Osteoblast (primary cell): ENCODE measurements at regions not wholly inside any gene's neighbourhood (a gene's known extent, or its start where the extent isn't known, plus 50 kb on each side); places are given as distances from the start of the nearest gene placed in this dataset.

ENCODE experiments used
- DNase-seq: peaks from one replicate; pipeline ENCODE4 v3.0.0; 2011; ENCODE audit warnings: low spot score, mixed read lengths; ENCODE audit not compliant: insufficient read length; ENCODE audit errors: missing footprints
- H2AFZ ChIP-seq: 2 replicates; pipeline ENCODE4 v1.6.0; 2011; ENCODE audit warnings: mild to moderate bottlenecking, low read length
- H3K27ac ChIP-seq: 2 replicates; pipeline ENCODE4 v1.5.1; 2011; ENCODE audit warnings: mild to moderate bottlenecking, low read depth, low read length, moderate library complexity
- H3K27me3 ChIP-seq: 2 replicates; pipeline ENCODE4 v1.6.0; 2012; ENCODE audit warnings: mild to moderate bottlenecking, control low read depth, inconsistent platforms, low read length, moderate library complexity; ENCODE audit not compliant: insufficient read depth
- H3K36me3 ChIP-seq: 2 replicates; pipeline ENCODE4 v1.5.1; 2011; ENCODE audit warnings: mild to moderate bottlenecking, low read length, control low read depth, moderate library complexity; ENCODE audit not compliant: insufficient read depth
- H3K4me1 ChIP-seq: 2 replicates; pipeline ENCODE4 v1.5.1; 2011; ENCODE audit warnings: mild to moderate bottlenecking, low read length, control low read depth, moderate library complexity; ENCODE audit not compliant: insufficient read depth
- H3K4me2 ChIP-seq: 2 replicates; pipeline ENCODE4 v1.6.0; 2011; ENCODE audit warnings: mild to moderate bottlenecking, low read length; ENCODE audit not compliant: insufficient read depth
- H3K4me3 ChIP-seq: fragments of 200-600 bp; sonication (generic); 3 replicates; pipeline ENCODE4 v1.5.1; 2012; ENCODE audit warnings: mild to moderate bottlenecking, low read length, inconsistent platforms; ENCODE audit not compliant: insufficient read depth
- H3K79me2 ChIP-seq: 2 replicates; pipeline ENCODE4 v1.6.0; 2012; ENCODE audit warnings: mild to moderate bottlenecking, low read length, control low read depth, inconsistent platforms; ENCODE audit not compliant: insufficient read depth
- H3K9me3 ChIP-seq: 2 replicates; pipeline ENCODE4 v1.5.1; 2011; ENCODE audit warnings: low read depth, low read length, control low read depth
- H4K20me1 ChIP-seq: 2 replicates; pipeline ENCODE4 v1.6.0; 2012; ENCODE audit warnings: mild to moderate bottlenecking, low read length, control low read depth; ENCODE audit not compliant: insufficient read depth
- CTCF ChIP-seq: IDR thresholded peaks from 2 replicates; pipeline ENCODE4 v1.5.1; 2011; ENCODE audit warnings: mild to moderate bottlenecking, low read depth, low read length, moderate library complexity; ENCODE audit errors: extremely low read depth

DNA sequence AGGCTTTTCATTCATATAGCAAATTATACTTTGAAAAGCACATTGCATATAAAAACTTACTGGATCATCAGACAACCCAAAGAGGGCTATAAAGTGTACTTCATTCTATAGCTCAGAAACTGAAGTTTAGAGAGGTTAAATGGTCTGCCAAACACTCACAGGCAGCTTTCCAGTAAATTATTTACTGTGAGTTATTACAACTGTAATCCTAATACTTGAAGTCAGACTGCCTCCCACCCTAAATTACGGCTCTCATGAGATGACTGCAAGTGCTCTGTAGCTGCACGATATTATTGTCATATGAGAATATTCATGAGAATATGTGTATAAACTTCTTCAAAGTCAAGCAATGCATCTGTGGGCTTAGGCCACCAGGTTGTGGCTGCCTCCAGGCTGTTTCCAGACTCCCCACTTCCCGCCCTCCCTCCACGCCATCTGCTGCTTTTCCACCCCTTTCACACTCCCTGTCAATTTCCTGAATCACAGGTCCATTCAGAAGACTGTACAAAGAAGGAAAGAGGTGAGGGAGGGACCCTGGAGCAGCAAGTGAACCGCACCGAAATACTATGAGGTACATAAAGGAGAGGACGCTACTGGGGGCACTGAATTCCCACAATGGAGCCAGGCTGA, 111.1 kb upstream of the SPOPL start:
- Histone ChIP-seq H3K4me3 (no peak overlapping the region), H3K9me3 (no peaks in the 10 kb centered on the region), H4K20me1 (no peaks in the 10 kb centered on the region), H3K36me3 (no peaks in the 10 kb centered on the region), H3K27me3 (no peaks in the 10 kb centered on the region), H2AFZ (no peak overlapping the region), H3K4me2 (no peak overlapping the region), H3K27ac (no peak overlapping the region), H3K4me1 (peaks cover 3% of the 10 kb centered on the region), H3K79me2 (no peaks in the 10 kb centered on the region)
- no peak for TF ChIP-seq CTCF
- no peak for DNase-seq

GRCh38 chr2:138391946-138392345, 109.6 kb upstream of the SPOPL start:
- H4K20me1 ChIP-seq = no peaks in the 10 kb centered on the region
- no peak overlapping the region for H3K27ac ChIP-seq
- no peaks in the 10 kb centered on the region for H3K36me3 ChIP-seq
- H3K27me3 ChIP-seq = no peaks in the 10 kb centered on the region
- peaks cover 13% of the 10 kb centered on the region for H3K4me1 ChIP-seq
- DNase-seq = no peak
- TF ChIP-seq CTCF = no peak
- no peak overlapping the region for H3K4me2 ChIP-seq
- peak overlapping the region; percentile 50 for H2AFZ ChIP-seq
- H3K79me2 ChIP-seq = no peaks in the 10 kb centered on the region
- no peaks in the 10 kb centered on the region for H3K9me3 ChIP-seq
- no peak overlapping the region for H3K4me3 ChIP-seq

GRCh38 chr2:138395565-138396306, 105.8 kb upstream of the SPOPL start:
- Histone ChIP-seq H2AFZ (peak overlapping the region; percentile 58), H4K20me1 (no peaks in the 10 kb centered on the region), H3K4me2 (peak overlapping the region; percentile 40)

More at GRCh38 chr2:138395565-138396306, 105.8 kb upstream of the SPOPL start:
- no peaks in the 10 kb centered on the region for H3K27me3 ChIP-seq
- TF ChIP-seq CTCF = no peak
- no peaks in the 10 kb centered on the region for H3K36me3 ChIP-seq
- H3K27ac ChIP-seq = peak overlapping the region; percentile 41
- no peaks in the 10 kb centered on the region for H3K79me2 ChIP-seq
- no peaks in the 10 kb centered on the region for H3K9me3 ChIP-seq
- peak; percentile 18 for DNase-seq
- H3K4me3 ChIP-seq = no peak overlapping the region
- H3K4me1 ChIP-seq = peaks cover 13% of the 10 kb centered on the region
